Transverse colon (tissue), 4 donors: ENCODE measurements at regions not wholly inside any gene's neighbourhood (a gene's known extent, or its start where the extent isn't known, plus 50 kb on each side); places are given as distances from the start of the nearest gene placed in this dataset.

ENCODE experiments used
- POLR2AphosphoS5 ChIP-seq, 3 donors: sonication (generic); formaldehyde crosslinking; IDR thresholded peaks; one replicate each; pipeline ENCODE4 v1.6.1; 2016; ENCODE audit warnings: antibody characterized with exemption in 3 of 3
- TF ChIP-seq, protein P1 (sequence below), 5 experiments: fragments of 200-600 bp in 3 of 5; fragments of 450-650 bp in 2 of 5; sonication (generic) in 3 of 5; IDR thresholded peaks; 1 replicate in 2 of 5; 2 replicates in 3 of 5; pipeline ENCODE4 v1.5.1; 2016 to 2017; ENCODE audit warnings: antibody characterized with exemption in 5 of 5, inconsistent platforms in 3 of 5, mild to moderate bottlenecking in 2 of 5, moderate library complexity in 1 of 5

DNA sequence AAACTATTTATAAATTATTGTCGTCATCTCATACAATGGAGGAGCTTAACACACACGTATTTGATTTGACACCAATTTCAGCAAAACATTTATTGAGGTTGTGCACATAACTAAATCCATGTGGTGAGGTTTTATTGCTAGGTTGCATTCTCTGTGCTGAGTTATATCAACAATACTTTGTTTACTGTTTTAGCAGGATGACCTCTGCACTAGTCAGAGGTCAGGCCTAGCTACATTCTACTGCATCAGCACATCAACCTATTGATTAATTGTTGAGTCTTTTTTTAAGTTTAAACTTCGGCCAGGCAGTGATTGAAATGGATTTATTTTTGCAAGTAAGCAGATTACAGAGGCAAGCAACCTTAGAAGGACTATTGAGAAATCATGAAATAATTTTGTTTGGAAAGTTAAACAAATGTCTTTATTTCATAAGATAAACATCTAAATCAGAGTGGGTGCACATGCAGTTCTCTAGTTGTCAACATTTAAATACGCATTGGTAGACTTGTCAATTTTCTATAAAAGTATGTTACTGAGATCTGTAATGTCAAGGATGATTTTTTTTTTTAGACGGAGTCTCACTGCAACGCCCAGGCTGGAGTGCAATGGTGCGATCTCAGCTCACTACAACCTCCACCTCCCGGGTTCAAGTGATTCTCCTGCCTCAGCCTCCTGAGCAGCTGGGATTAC is 75.2 kb upstream of the CD28 start:
- TF ChIP-seq POLR2AphosphoS5 (IDR thresholded peaks at IDR 0.05): no peak
- TF ChIP-seq, protein P1, sequence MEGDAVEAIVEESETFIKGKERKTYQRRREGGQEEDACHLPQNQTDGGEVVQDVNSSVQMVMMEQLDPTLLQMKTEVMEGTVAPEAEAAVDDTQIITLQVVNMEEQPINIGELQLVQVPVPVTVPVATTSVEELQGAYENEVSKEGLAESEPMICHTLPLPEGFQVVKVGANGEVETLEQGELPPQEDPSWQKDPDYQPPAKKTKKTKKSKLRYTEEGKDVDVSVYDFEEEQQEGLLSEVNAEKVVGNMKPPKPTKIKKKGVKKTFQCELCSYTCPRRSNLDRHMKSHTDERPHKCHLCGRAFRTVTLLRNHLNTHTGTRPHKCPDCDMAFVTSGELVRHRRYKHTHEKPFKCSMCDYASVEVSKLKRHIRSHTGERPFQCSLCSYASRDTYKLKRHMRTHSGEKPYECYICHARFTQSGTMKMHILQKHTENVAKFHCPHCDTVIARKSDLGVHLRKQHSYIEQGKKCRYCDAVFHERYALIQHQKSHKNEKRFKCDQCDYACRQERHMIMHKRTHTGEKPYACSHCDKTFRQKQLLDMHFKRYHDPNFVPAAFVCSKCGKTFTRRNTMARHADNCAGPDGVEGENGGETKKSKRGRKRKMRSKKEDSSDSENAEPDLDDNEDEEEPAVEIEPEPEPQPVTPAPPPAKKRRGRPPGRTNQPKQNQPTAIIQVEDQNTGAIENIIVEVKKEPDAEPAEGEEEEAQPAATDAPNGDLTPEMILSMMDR (IDR thresholded peaks at IDR 0.05): no peak
